Thyroid gland (tissue), 4 donors: ENCODE measurements at regions not wholly inside any gene's neighbourhood (a gene's known extent, or its start where the extent isn't known, plus 50 kb on each side); places are given as distances from the start of the nearest gene placed in this dataset.

Experiments
- DNase-seq, 2 donors: peaks; one replicate each; pipeline ENCODE4 v3.0.0-alpha.2; 2019
- H3K27ac ChIP-seq, 3 donors: fragments of 200-600 bp; sonication (generic); 1 replicate in 2 of 3; 2 replicates in 1 of 3; pipeline ENCODE4 v1.5.1; 2016 to 2019; ENCODE audit warnings: mild to moderate bottlenecking in 1 of 3, moderate library complexity in 1 of 3
- H3K27me3 ChIP-seq: fragments of 200-600 bp; sonication (generic); one replicate; pipeline ENCODE4 v1.5.1; 2019
- H3K36me3 ChIP-seq, 2 donors: fragments of 200-600 bp; sonication (generic); one replicate each; pipeline ENCODE4 v1.5.1; 2016 to 2019
- H3K4me1 ChIP-seq, 2 donors: fragments of 200-600 bp; sonication (generic); one replicate each; pipeline ENCODE4 v1.5.1; 2017 to 2019
- H3K4me3 ChIP-seq, 3 donors: fragments of 200-600 bp; sonication (generic); replicated peaks in 1 of 3; 1 replicate in 2 of 3; 2 replicates in 1 of 3; pipeline ENCODE4 v1.5.1; 2016; ENCODE audit warnings: mild to moderate bottlenecking in 1 of 3
- H3K9me3 ChIP-seq: fragments of 200-600 bp; sonication (generic); one replicate; pipeline ENCODE4 v1.5.1; 2017
- CTCF ChIP-seq, 6 experiments: fragments of 200-600 bp in 3 of 6; fragments of 450-650 bp in 3 of 6; sonication (generic) in 3 of 6; IDR thresholded peaks; one replicate each; pipeline ENCODE4 v1.5.1; 2016 to 2019; ENCODE audit warnings: antibody characterized with exemption in 6 of 6, mild to moderate bottlenecking in 2 of 6, inconsistent platforms in 1 of 6, moderate library complexity in 1 of 6
- POLR2A ChIP-seq, 2 donors: fragments of 450-650 bp; IDR thresholded peaks; one replicate each; pipeline ENCODE4 v1.6.1; 2017; ENCODE audit warnings: antibody characterized with exemption in 2 of 2, mild to moderate bottlenecking in 2 of 2, moderate library complexity in 1 of 2
- WGBS, 2 donors: methylation state at CpG; one replicate each; pipeline ENCODE4 v1.1.5; 2017; 5-methylcytosine and 5-hydroxymethylcytosine counted together
- intact Hi-C: fragments of 100-400 bp; cut with DNase I; formaldehyde crosslinking; loops from one replicate; pipeline ENCODE4 v1.15.1; 2023

DNA sequence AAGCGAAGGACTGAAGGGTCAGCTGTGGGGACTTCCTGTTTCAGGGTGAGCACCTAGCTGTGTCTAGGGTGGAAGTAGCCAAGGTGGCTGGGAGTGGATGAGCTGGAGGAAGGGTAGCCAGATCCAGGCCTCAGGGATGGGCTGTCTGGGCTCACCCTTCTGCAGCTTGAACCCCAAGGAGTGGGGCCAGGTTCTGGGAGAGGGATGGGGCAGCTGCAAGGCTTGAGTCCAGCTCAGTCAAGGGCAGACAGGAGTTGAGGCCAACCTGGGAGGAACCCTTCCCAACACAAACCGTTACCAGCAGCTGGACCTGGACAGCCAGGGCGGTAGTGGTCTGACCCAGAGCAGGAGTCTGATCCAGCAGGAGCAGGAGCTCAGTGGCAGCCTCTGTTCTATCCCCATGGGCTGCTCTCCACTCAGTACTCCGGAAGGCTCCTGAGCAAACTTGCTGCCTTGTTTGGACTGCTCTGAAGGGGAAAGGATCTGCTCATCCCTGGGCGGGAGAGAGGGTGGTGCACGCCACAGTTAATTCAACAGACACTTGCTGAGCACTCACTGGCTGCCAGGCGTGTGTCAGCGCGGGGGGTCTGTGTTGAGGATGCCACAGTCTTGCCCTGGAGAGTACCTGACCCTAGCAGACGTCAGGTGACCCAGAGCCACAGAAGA, 53.8 kb upstream of the THY1 start:
- intact Hi-C loops: loop anchor here (5.0 kb wide), 1 partner anchor 124 kb away; no protein-coding TSS in a partner anchor
- WGBS, 2 donors: 42 to 57% methylated on average over 5 to 7 of the region's 10 CpGs

GRCh38 chr11:119476038-119476437, 53.1 kb upstream of the THY1 start:
- intact Hi-C loops: loop anchor here (5.0 kb wide), 1 partner anchor 124 kb away; no protein-coding TSS in a partner anchor
- no peak overlapping the region for H3K27ac ChIP-seq
- peaks cover 0 to 2% of the 10 kb centered on the region in 2 donors for H3K4me1 ChIP-seq
- no peak for TF ChIP-seq CTCF (IDR thresholded peaks at IDR 0.05)
- TF ChIP-seq POLR2A (IDR thresholded peaks at IDR 0.05): no peak
- no peak overlapping the region for H3K4me3 ChIP-seq
- H3K36me3 ChIP-seq: no peaks in the 10 kb centered on the region
- 79 to 82% methylated on average over 2 of the region's 2 CpGs for WGBS, 2 donors
- H3K27me3 ChIP-seq: no peaks in the 10 kb centered on the region
- no peaks in the 10 kb centered on the region for H3K9me3 ChIP-seq
- DNase-seq: no peak

More for the DNA sequence above, 53.8 kb upstream of the THY1 start:
- H3K27me3 ChIP-seq: no peaks in the 10 kb centered on the region
- no peaks in the 10 kb centered on the region for H3K9me3 ChIP-seq
- no peak for DNase-seq
- no peaks in the 10 kb centered on the region for H3K36me3 ChIP-seq
- peaks cover 0 to 9% of the 10 kb centered on the region in 2 donors for H3K4me1 ChIP-seq
- no peak overlapping the region for H3K27ac ChIP-seq
- TF ChIP-seq CTCF (IDR thresholded peaks at IDR 0.05): no peak
- TF ChIP-seq POLR2A (IDR thresholded peaks at IDR 0.05): no peak
- no peak overlapping the region for H3K4me3 ChIP-seq

- DNase-seq: peak; percentile 64 to 68
- WGBS, 2 donors: 34 to 40% methylated on average over 8 to 9 of the region's 9 CpGs
- H3K27me3 ChIP-seq: no peaks in the 10 kb centered on the region
- no peaks in the 10 kb centered on the region for H3K4me1 ChIP-seq
- H3K4me3 ChIP-seq: no peak overlapping the region
- intact Hi-C loops: loop anchor here (5.0 kb wide), 1 partner anchor 123 kb away; no protein-coding TSS in a partner anchor
- TF ChIP-seq POLR2A (IDR thresholded peaks at IDR 0.05) (no peak), CTCF (IDR thresholded peaks at IDR 0.05) (peak; percentile 76 to 95 (median 88))
- H3K9me3 ChIP-seq: no peaks in the 10 kb centered on the region
- H3K27ac ChIP-seq: no peak overlapping the region
- H3K36me3 ChIP-seq: no peaks in the 10 kb centered on the region
Observed at GRCh38 chr11:119474682-119475596, 52.0 kb upstream of the THY1 start.

GRCh38 chr11:119473901-119474681, 51.1 kb upstream of the THY1 start:
- no peak for TF ChIP-seq CTCF (IDR thresholded peaks at IDR 0.05)
- TF ChIP-seq POLR2A (IDR thresholded peaks at IDR 0.05): no peak
- Histone ChIP-seq H3K4me3 (no peak overlapping the region), H3K27ac (no peak overlapping the region), H3K9me3 (no peaks in the 10 kb centered on the region), H3K4me1 (no peaks in the 10 kb centered on the region), H3K36me3 (no peaks in the 10 kb centered on the region), H3K27me3 (no peaks in the 10 kb centered on the region)
- no peak for DNase-seq
- intact Hi-C loops: no loop called here
- 83 to 92% methylated on average over 12 of the region's 12 CpGs for WGBS, 2 donors
